NCI-H524 (cell line): ENCODE measurements at regions not wholly inside any gene's neighbourhood (a gene's known extent, or its start where the extent isn't known, plus 50 kb on each side); places are given as distances from the start of the nearest gene placed in this dataset.
A peak's percentile ranks its signal among the peaks of the same experiment; 100 is the strongest.

Experiments used
- DNase-seq, 2 experiments: peaks; one replicate each; lab custom pipeline; 2025; lab: John Stamatoyannopoulos, UW

DNA sequence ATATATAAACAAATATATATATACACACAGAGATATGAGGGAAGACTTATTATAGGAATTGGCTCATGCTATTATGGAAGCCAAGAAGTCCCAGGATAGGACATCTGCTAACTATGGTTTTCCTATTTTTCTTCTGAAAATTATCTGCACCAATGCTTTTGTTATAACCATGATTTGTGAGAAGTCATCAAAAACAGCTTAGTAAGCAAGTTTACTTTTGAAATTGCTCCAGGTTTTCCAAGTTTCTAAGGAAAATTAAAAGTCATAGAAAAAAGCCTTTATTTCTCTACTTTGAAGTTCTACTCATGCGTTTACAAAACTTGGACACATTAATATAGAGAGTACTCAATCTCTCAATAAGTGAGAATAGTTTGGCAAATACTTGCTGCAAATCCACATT, 213.1 kb downstream of the TRAM1L1 start:
- no peak for DNase-seq

- no peak for DNase-seq
Measured at GRCh38 chr4:116870686-116871085, 214.7 kb downstream of the TRAM1L1 start.

GRCh38 chr4:116866106-116866505, 219.3 kb downstream of the TRAM1L1 start:
- DNase-seq, result no peak

GRCh38 chr4:116862592-116862991, 222.8 kb downstream of the TRAM1L1 start:
- DNase-seq, result no peak

DNA sequence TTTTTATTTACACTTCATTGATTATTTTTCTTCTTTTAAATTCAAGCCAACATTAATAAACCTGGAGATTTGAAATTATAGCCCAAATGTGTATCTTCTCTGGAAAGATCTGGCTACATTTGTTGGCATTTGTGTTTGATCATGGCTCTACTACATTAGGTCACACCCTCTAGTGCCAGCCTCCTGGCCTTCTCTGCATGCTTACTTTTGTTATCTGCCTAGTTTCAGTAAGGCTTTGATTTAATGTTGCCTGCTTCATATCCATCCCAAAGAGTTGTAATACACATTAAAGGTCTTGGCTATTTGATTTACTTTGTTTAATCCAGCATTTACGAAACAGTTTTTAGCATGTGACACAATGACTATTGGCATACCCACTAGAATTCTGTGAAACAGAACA, 224.5 kb downstream of the TRAM1L1 start:
- DNase-seq, result no peak

GRCh38 chr4:116849620-116850019, 235.8 kb downstream of the TRAM1L1 start:
- DNase-seq, result peak in 1 of 2 experiments; percentile 22

GRCh38 chr4:116847616-116848015, 237.8 kb downstream of the TRAM1L1 start:
- peak in 1 of 2 experiments; percentile 74 for DNase-seq

DNA sequence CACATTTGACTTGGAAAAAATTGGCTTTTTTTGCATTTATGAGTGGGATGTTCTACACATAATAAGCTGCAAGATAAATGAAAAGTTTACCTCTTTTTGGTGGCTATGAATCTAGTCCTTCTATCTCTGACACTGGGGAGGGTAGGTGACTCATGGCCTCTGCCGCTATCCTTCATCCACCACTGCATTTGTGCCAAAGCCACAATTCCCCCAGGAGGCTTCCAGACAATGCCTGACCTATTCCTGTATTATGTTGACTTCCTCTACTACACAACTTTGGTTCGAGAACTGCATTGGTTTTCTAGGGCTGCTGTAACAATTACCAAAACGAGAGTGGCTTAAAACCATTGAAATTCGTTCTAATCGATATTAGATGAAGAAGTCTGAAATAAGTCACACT, 245.6 kb downstream of the TRAM1L1 start:
- no peak for DNase-seq

GRCh38 chr4:116838609-116839008, 246.8 kb downstream of the TRAM1L1 start:
- DNase-seq, result no peak

GRCh38 chr4:116829187-116829586, 256.2 kb downstream of the TRAM1L1 start:
- DNase-seq, result no peak

- no peak for DNase-seq
Measured at GRCh38 chr4:116824172-116824571, 261.2 kb downstream of the TRAM1L1 start.

DNA sequence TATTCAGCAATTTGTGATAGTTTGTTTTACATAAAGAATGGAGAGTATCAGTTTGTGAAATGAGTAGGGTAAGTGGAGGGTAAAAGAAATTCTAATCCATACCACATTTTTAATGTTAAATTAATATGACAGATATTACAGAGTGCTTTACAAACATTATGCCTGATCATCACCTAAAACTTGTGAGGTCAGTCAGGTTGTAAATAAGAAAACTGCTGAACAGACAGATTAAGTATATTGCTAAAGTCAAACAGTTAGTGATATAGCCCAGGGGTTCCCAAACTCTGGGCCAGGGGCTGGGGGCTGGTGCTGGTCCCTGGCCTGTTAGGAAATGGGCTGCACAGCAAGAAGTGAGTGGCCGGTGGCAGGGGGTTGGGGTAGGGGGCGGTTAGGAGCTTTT, 273.6 kb downstream of the TRAM1L1 start:
- no peak for DNase-seq

DNA sequence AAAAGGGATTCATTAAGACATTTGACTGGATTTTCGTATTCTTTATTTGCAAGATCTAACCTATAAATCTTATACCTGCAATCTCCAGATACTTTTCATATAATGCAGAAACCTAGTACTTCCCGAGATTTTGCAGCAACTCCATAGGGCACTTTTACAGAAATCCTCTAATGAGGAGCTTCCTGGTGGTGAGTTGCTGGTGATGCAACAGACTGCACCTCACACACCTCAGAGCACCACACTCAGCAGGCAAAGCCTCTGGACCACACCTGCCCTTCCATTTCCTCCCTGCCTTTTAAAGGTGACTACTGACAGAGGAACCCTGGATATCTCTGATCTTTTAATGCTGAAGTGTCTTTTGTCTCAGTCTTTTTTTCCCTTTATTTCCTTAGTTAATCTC, 289.4 kb downstream of the TRAM1L1 start:
- DNase-seq, result no peak

DNA sequence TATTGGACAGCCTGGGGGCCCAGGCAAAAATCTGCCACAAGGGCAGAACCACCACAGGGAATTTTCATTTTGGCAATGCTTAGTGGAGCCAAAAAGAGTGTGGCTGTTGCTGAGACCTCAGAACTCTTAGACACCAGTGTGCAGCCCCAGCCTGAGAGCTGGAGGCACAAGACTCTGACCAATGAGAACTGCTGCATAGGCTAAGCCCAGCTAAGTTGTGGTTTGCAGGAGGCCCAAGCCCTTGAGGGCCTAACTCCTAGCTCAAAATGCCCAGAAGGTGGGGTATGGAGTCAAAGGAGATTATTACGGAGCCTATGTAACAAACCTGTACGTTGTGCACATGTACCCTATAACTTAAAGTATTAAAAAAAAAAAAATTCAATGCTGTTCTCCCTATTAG, 296.7 kb downstream of the TRAM1L1 start:
- DNase-seq, result no peak

GRCh38 chr4:116755051-116755450, 330.3 kb downstream of the TRAM1L1 start:
- no peak for DNase-seq

DNA sequence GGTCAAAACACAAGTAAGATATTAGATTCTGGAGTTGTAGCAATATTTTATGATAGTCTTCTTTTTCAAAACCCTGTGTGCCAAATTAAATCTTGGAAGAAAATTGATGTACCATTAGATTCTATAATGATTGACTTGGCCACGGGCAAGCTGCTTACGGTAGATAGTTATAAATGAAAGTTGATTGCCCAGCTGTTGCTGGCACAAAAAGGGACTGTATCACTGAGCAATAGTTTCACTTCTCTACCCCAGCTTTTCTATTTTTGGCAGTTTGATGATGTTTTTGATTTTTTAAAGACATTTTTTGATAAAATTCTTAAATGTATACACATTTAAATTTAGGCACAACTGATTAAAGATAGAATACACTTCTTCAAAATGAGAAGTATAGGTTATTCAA, 333.3 kb downstream of the TRAM1L1 start:
- no peak for DNase-seq

DNA sequence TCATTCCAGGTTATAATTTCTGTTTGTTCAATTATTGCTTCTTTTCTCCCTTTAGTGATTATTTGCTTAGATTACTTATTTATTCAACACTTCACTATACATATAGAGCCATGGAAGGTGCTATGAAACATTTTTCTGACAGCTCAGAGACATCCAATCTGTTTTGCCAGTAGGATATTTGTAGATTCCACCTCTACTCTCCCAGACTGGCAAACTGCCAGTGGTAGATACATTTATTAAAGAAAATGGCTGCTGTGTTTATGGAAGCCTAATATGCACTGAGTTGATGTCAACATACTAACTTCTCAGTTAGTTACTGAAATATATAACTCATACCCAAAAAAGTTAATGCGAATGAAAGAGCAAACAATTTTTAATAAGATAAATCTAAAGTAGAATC, 348.6 kb downstream of the TRAM1L1 start:
- DNase-seq, result peak in 1 of 2 experiments; percentile 32

DNA sequence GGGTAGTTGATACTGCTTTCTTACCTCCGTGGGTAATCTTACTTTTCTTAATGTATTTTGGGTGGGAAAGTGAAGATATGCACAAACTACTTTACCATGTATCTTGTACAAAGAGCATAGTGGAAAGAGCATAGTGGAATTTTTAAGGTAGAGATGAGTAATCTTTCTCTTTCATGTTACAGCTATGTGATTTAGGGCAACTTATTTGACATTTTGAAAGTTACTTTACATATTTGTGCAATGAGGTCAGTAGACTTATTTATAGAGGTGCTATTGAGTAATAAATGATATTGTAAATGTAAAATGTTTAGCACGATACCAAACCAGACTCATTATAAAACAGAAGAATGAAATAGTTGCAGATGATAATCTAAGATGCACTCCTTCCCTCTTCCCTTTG, 351.2 kb downstream of the TRAM1L1 start:
- no peak for DNase-seq

- DNase-seq, result peak in 1 of 2 experiments; percentile 63
Measured at GRCh38 chr4:116733370-116733769, 352.0 kb downstream of the TRAM1L1 start.

DNA sequence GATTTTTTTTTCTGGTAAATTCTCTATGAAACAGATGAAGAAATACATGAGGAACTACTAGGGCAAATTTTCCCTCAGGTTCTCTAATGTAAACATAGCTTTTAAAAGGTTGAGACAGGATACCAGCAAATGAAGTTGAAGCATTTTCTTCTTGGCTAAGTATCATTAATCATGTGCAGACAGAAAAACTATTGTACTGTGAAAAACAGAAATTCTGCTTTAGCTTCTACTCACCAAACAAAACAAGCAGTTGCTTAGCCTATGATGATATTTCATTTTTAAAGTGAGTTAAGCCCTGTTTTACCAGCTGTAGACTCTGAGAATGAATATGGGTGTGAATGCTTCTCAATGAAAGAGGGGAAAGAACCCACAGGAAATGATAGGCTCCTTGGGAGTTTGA, 358.9 kb downstream of the TRAM1L1 start:
- no peak for DNase-seq

GRCh38 chr4:116724249-116724648, 361.1 kb downstream of the TRAM1L1 start:
- no peak for DNase-seq

- DNase-seq, result no peak
Measured at GRCh38 chr4:116705466-116705865, 379.9 kb downstream of the TRAM1L1 start.

- DNase-seq, result no peak
Measured at GRCh38 chr4:116702949-116703348, 382.4 kb downstream of the TRAM1L1 start.

DNA sequence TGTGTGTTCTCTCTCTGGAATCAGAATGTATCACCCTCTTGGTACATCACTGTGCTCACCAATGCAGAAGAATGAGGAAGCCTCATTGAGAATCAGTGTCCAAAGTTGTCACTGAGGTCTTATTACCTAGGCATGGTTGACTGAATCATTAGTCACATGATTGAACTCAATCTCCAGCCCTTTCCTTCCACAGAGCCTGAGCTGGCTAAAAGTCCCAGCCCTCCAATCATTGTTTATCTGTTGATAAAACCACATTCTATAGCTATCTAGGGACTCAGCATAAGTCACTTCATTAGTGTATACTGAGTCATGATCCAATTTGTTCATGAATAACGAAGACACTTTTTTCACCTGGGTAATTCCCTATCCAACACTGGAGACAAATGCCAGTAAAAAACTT, 396.8 kb downstream of the TRAM1L1 start:
- DNase-seq, result no peak

GRCh38 chr4:116668190-116668589, 417.2 kb downstream of the TRAM1L1 start:
- no peak for DNase-seq
